ENCODE measurements at regions not wholly inside any gene's neighbourhood (a gene's known extent, or its start where the extent isn't known, plus 50 kb on each side); places are given as distances from the start of the nearest gene placed in this dataset.

DNA sequence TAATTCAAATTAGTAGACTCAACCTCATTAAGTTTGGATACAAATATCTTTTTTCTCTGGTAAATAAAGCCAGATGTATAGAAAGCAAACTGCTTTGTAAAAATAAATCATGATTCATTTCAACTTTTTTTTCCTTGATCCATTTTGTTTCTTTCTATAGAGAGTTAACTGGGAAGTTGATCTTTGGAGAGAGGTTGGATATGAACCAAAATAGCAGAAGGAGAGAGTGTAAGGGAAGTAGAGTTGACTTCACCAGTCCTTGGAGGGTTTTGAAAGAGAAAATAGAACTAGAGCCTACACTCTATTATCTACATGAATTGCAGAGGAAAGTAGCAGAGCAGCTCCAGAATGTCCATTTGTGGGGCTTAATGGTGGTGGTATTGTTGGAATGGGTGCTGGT is 243.8 kb downstream of the ADGRL2 start:
- H3K27me3 ChIP-seq: peaks cover 0 to 8% (median 0%) of the 10 kb centered on the region in 9 donors
- DNase-seq: no peak
- intact Hi-C loops (cut with DNase I): no loop called here
- no peak for ATAC-seq
- no peaks in the 10 kb centered on the region for H3K36me3 ChIP-seq
- H3K4me1 ChIP-seq: no peaks in the 10 kb centered on the region
- H3K9me3 ChIP-seq: no peaks in the 10 kb centered on the region
- TF ChIP-seq, protein P1, sequence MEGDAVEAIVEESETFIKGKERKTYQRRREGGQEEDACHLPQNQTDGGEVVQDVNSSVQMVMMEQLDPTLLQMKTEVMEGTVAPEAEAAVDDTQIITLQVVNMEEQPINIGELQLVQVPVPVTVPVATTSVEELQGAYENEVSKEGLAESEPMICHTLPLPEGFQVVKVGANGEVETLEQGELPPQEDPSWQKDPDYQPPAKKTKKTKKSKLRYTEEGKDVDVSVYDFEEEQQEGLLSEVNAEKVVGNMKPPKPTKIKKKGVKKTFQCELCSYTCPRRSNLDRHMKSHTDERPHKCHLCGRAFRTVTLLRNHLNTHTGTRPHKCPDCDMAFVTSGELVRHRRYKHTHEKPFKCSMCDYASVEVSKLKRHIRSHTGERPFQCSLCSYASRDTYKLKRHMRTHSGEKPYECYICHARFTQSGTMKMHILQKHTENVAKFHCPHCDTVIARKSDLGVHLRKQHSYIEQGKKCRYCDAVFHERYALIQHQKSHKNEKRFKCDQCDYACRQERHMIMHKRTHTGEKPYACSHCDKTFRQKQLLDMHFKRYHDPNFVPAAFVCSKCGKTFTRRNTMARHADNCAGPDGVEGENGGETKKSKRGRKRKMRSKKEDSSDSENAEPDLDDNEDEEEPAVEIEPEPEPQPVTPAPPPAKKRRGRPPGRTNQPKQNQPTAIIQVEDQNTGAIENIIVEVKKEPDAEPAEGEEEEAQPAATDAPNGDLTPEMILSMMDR (IDR thresholded peaks at IDR 0.05): no peak
- no peak for TF ChIP-seq POLR2A (IDR thresholded peaks at IDR 0.05)
- H3K4me3 ChIP-seq: no peak overlapping the region
- no peak overlapping the region for H3K27ac ChIP-seq

DNA sequence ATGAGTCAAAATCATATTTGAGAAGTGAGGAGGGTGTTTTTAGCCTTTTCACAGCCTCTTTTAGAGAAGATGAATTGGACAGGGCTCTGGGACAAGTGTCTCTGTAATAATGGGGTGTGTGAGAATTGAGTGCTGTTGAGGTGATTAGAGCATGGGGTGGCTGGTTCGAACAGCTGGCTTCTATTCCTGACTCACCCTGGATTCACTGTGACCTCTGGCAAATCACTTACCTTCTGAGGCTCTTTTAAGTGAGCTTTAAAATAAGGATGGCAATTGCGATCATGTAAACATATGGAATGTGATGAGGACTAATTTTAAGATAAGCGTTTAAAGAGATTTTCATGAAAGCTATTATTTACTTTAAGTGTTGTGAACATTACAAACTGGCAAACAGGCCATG is 243.4 kb downstream of the ADGRL2 start:
- TF ChIP-seq, protein P1 (IDR thresholded peaks at IDR 0.05): no peak
- TF ChIP-seq POLR2A (IDR thresholded peaks at IDR 0.05): no peak
- no peak for DNase-seq
- Histone ChIP-seq H3K9me3 (no peaks in the 10 kb centered on the region), H3K27ac (no peak overlapping the region), H3K36me3 (no peaks in the 10 kb centered on the region), H3K27me3 (peaks cover 0 to 8% (median 0%) of the 10 kb centered on the region in 9 donors), H3K4me1 (no peaks in the 10 kb centered on the region), H3K4me3 (no peak overlapping the region)
- 59 to 79% (median 72%) methylated on average over 3 of the region's 3 CpGs for WGBS, 4 donors
- intact Hi-C loops (cut with DNase I): no loop called here
- no peak for ATAC-seq

DNA sequence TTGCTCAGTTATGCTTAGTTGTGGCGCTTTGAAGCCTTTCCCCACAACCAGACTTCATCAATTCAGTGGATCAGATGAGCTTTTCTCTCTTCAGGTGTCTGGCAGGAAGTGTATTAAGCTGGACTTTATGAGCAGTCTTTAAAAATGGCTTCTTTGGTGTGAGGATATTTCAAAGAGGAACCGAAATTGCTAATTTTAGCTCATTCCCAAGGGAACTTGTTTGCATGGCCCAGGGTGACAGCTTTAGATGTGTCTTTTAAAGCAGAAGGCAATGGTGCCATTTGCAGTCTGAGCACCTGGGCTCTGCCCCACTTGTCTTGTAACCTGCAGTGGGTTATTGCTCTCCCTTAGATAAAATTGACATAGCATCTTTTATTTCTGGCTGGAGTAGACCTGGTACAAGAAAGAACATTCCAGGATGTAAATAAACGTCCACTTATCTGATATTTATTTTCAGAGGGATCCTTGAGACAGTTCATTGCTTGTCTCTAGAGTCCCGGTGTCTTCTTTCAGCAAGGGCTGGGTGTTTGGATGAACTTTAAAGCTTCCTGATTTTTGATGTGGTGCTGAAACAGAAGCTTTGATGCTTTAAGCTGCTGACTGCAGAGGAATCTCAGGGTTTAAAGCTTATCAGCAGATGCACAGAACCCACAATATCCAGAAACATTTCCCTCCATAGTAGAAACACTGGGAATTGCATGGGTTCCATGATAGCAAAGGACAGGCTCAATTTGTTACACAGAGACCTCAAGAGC is 241.7 kb downstream of the ADGRL2 start:
- intact Hi-C loops (cut with DNase I): no loop called here
- Histone ChIP-seq H3K9me3 (peaks cover 0 to 3% (median 0%) of the 10 kb centered on the region in 12 donors), H3K27ac (no peak overlapping the region), H3K36me3 (no peaks in the 10 kb centered on the region), H3K4me1 (no peaks in the 10 kb centered on the region), H3K4me3 (no peak overlapping the region), H3K27me3 (peaks cover 0 to 8% (median 0%) of the 10 kb centered on the region in 9 donors)
- 58 to 60% (median 59%) methylated on average over 4 of the region's 4 CpGs for WGBS, 4 donors
- no peak for TF ChIP-seq POLR2A (IDR thresholded peaks at IDR 0.05)
- TF ChIP-seq, protein P1 (IDR thresholded peaks at IDR 0.05): no peak
- no peak for ATAC-seq
- DNase-seq: no peak
